Vagina (tissue), 2 donors: ENCODE measurements at regions not wholly inside any gene's neighbourhood (a gene's known extent, or its start where the extent isn't known, plus 50 kb on each side); places are given as distances from the start of the nearest gene placed in this dataset.

Experiments
- POLR2A ChIP-seq, 2 donors: fragments of 450-650 bp; IDR thresholded peaks; one replicate each; pipeline ENCODE4 v1.6.1; 2017; ENCODE audit warnings: antibody characterized with exemption in 2 of 2, mild to moderate bottlenecking in 2 of 2, moderate library complexity in 2 of 2
- TF ChIP-seq, protein P1 (sequence below), 3 experiments: fragments of 450-650 bp in 2 of 3; fragments of 200-600 bp in 1 of 3; sonication (generic) in 1 of 3; IDR thresholded peaks; one replicate each; pipeline ENCODE4 v1.5.1; 2017 to 2019; ENCODE audit warnings: antibody characterized with exemption in 3 of 3, mild to moderate bottlenecking in 2 of 3, moderate library complexity in 2 of 3

DNA sequence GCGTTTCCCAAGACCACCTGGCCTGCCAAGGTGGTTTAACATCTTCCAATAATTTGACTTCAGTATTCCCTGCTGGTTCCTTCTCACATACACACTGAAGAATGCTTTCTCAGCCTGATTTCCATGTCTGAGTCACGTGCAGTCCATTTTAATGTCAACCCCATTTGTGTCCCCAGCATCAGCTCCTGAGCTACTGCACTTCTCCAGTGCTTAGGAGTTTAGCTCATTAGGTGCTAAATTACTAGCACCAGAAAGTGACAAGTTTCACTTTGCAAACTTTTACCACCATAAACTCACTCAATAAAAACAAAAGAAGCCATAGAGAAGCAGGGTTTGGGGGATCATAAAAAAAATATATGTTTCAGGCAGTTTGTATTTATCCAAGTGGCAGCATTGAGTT, 279.3 kb upstream of the SORCS1 start:
- no peak for TF ChIP-seq POLR2A (IDR thresholded peaks at IDR 0.05)
- TF ChIP-seq, protein P1, sequence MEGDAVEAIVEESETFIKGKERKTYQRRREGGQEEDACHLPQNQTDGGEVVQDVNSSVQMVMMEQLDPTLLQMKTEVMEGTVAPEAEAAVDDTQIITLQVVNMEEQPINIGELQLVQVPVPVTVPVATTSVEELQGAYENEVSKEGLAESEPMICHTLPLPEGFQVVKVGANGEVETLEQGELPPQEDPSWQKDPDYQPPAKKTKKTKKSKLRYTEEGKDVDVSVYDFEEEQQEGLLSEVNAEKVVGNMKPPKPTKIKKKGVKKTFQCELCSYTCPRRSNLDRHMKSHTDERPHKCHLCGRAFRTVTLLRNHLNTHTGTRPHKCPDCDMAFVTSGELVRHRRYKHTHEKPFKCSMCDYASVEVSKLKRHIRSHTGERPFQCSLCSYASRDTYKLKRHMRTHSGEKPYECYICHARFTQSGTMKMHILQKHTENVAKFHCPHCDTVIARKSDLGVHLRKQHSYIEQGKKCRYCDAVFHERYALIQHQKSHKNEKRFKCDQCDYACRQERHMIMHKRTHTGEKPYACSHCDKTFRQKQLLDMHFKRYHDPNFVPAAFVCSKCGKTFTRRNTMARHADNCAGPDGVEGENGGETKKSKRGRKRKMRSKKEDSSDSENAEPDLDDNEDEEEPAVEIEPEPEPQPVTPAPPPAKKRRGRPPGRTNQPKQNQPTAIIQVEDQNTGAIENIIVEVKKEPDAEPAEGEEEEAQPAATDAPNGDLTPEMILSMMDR (IDR thresholded peaks at IDR 0.05): no peak
